ENCODE measurements at regions not wholly inside any gene's neighbourhood (a gene's known extent, or its start where the extent isn't known, plus 50 kb on each side); places are given as distances from the start of the nearest gene placed in this dataset.

GRCh38 chr6:133187657-133188453 is 53.3 kb upstream of the EYA4 start:
- TF ChIP-seq CTCF (IDR thresholded peaks at IDR 0.05) (no peak), EP300 (IDR thresholded peaks at IDR 0.05) (no peak), POLR2AphosphoS5 (IDR thresholded peaks at IDR 0.05) (no peak), POLR2A (IDR thresholded peaks at IDR 0.05) (no peak)
- intact Hi-C loops (cut with DNase I), result no loop called here
- WGBS, 2 donors, result 88 to 89% methylated on average over 2 of the region's 2 CpGs

GRCh38 chr6:133190912-133191311 is 50.2 kb upstream of the EYA4 start:
- intact Hi-C loops (cut with DNase I), result no loop called here
- WGBS, 2 donors, result 71 to 74% methylated on average over 3 of the region's 3 CpGs
- no peak overlapping the region for H3K27ac ChIP-seq

More at GRCh38 chr6:133187657-133188453, 53.3 kb upstream of the EYA4 start:
- Histone ChIP-seq H3K27ac (no peak overlapping the region), H3K9me3 (no peaks in the 10 kb centered on the region), H3K4me3 (no peak overlapping the region), H3K27me3 (no peaks in the 10 kb centered on the region), H3K36me3 (no peaks in the 10 kb centered on the region), H3K4me1 (no peaks in the 10 kb centered on the region)
- DNase-seq, result no peak

GRCh38 chr6:133191323-133191722 is 49.8 kb upstream of the EYA4 start:
- WGBS, 2 donors, result 13 to 39% methylated on average over 2 of the region's 2 CpGs
- H3K4me3 ChIP-seq, result no peak overlapping the region
- H3K4me1 ChIP-seq, result no peaks in the 10 kb centered on the region
- TF ChIP-seq CTCF (IDR thresholded peaks at IDR 0.05) (no peak), EP300 (IDR thresholded peaks at IDR 0.05) (no peak), POLR2AphosphoS5 (IDR thresholded peaks at IDR 0.05) (no peak), POLR2A (IDR thresholded peaks at IDR 0.05) (no peak)
- no peak overlapping the region for H3K27ac ChIP-seq
- intact Hi-C loops (cut with DNase I), result no loop called here
- peaks cover 0 to 5% (median 0%) of the 10 kb centered on the region in 4 donors for H3K9me3 ChIP-seq
- no peaks in the 10 kb centered on the region for H3K27me3 ChIP-seq
- DNase-seq, result no peak
- no peaks in the 10 kb centered on the region for H3K36me3 ChIP-seq

More at GRCh38 chr6:133190912-133191311, 50.2 kb upstream of the EYA4 start:
- H3K4me3 ChIP-seq, result no peak overlapping the region
- peaks cover 0 to 5% (median 0%) of the 10 kb centered on the region in 4 donors for H3K9me3 ChIP-seq
- TF ChIP-seq POLR2A (IDR thresholded peaks at IDR 0.05) (no peak), CTCF (IDR thresholded peaks at IDR 0.05) (no peak), POLR2AphosphoS5 (IDR thresholded peaks at IDR 0.05) (no peak), EP300 (IDR thresholded peaks at IDR 0.05) (no peak)
- no peaks in the 10 kb centered on the region for H3K36me3 ChIP-seq
- H3K4me1 ChIP-seq, result no peaks in the 10 kb centered on the region
- no peaks in the 10 kb centered on the region for H3K27me3 ChIP-seq
- no peak for DNase-seq

Small RNA genes lying in the stretch of these regions (small RNA-seq; reads per million reads assigned to genes)
- gene MTCYBP4, result 0 reads per million in 3 donors
